PC-9 (cell line): ENCODE measurements at regions not wholly inside any gene's neighbourhood (a gene's known extent, or its start where the extent isn't known, plus 50 kb on each side); places are given as distances from the start of the nearest gene placed in this dataset.

Experiments used
- BruUV-seq: library from RNA; stranded (reverse); fragments of 400-500 nt; replicated peaks from 2 replicates; lab custom pipeline; 2021; lab: Mats Ljungman, UMichigan
- CTCF ChIA-PET: fragments of 300-600 bp; sonication (Branson Sonifier 250); formaldehyde crosslinking; loops from one replicate; lab custom pipeline; 2022; ENCODE audit warnings: antibody characterized with exemption; lab: Charles Lee
- POLR2A ChIA-PET: fragments of 300-600 bp; sonication (Branson Sonifier 250); formaldehyde crosslinking; loops from one replicate; lab custom pipeline; 2022; ENCODE audit warnings: antibody characterized with exemption; ENCODE audit not compliant: unreplicated experiment; lab: Charles Lee
- DNase-seq, 2 experiments: peaks; one replicate each; pipeline versions ENCODE4 v3.0.0 to v3.0.0-alpha.2; 2015 to 2022; ENCODE audit warnings: mixed read lengths in 1 of 2
- H2AFZ ChIP-seq: fragments of 200-600 bp; sonication (generic); 2 replicates; pipeline ENCODE4 v1.8.1; 2017; ENCODE audit warnings: antibody characterized with exemption
- H3F3A ChIP-seq: fragments of 200-600 bp; sonication (generic); 2 replicates; pipeline ENCODE4 v1.8.1; 2017; ENCODE audit warnings: antibody characterized with exemption, mild to moderate bottlenecking, low read depth; ENCODE audit not compliant: insufficient read depth
- H3K27ac ChIP-seq: fragments of 200-600 bp; sonication (generic); 2 replicates; pipeline ENCODE4 v1.6.1; 2016; ENCODE audit warnings: mixed run types
- H3K27me3 ChIP-seq: fragments of 200-600 bp; sonication (generic); 2 replicates; pipeline ENCODE4 v1.6.1; 2016; ENCODE audit warnings: low read depth, mixed run types; ENCODE audit not compliant: insufficient read depth
- H3K36me3 ChIP-seq: fragments of 200-600 bp; sonication (generic); 2 replicates; pipeline ENCODE4 v1.6.1; 2016; ENCODE audit warnings: low read depth, mixed run types
- H3K4me1 ChIP-seq: fragments of 200-600 bp; sonication (generic); replicated peaks from 2 replicates; pipeline ENCODE4 v1.6.1; 2016; ENCODE audit warnings: mixed run types; ENCODE audit not compliant: insufficient read depth
- H3K4me2 ChIP-seq: fragments of 200-600 bp; sonication (generic); 2 replicates; pipeline ENCODE4 v1.6.1; 2017; ENCODE audit warnings: mixed run types
- H3K4me3 ChIP-seq: fragments of 200-600 bp; sonication (generic); 2 replicates; pipeline ENCODE4 v1.6.1; 2016; ENCODE audit warnings: mixed run types
- H3K79me2 ChIP-seq: fragments of 200-600 bp; sonication (generic); 2 replicates; pipeline ENCODE4 v1.6.1; 2017; ENCODE audit warnings: low read depth, mixed run types
- H3K9me2 ChIP-seq: fragments of 200-600 bp; sonication (generic); 2 replicates; pipeline ENCODE4 v1.8.1; 2017; ENCODE audit warnings: mild to moderate bottlenecking; ENCODE audit not compliant: insufficient read depth
- H3K9me3 ChIP-seq: fragments of 200-600 bp; sonication (generic); 2 replicates; pipeline ENCODE4 v1.8.1; 2016; ENCODE audit warnings: low read depth; ENCODE audit not compliant: insufficient read depth
- H4K20me1 ChIP-seq: fragments of 200-600 bp; sonication (generic); 2 replicates; pipeline ENCODE4 v1.8.1; 2017; ENCODE audit not compliant: insufficient read depth
- CTCF ChIP-seq: fragments of 200-600 bp; sonication (generic); conservative IDR thresholded peaks from 2 replicates; pipeline ENCODE4 v1.6.1; 2017; ENCODE audit warnings: mixed run types, antibody characterized with exemption, mild to moderate bottlenecking, moderate library complexity
- EZH2 ChIP-seq: fragments of 200-600 bp; sonication (generic); IDR thresholded peaks from 2 replicates; pipeline ENCODE4 v1.8.0; 2017; ENCODE audit warnings: antibody characterized with exemption, low read depth
- intact Hi-C: fragments of 100-400 bp; cut with micrococcal nuclease; formaldehyde crosslinking; loops from one replicate; pipeline ENCODE4 v1.10.0; 2022; ENCODE audit not compliant: unreplicated experiment

- no peak for TF ChIP-seq EZH2
- TF ChIP-seq CTCF, result no peak
- intact Hi-C loops, result no loop called here
- BruUV-seq, result no TSS peak
- no peaks in the 10 kb centered on the region for H3F3A ChIP-seq
- no peaks in the 10 kb centered on the region for H3K9me3 ChIP-seq
- H2AFZ ChIP-seq, result no peak overlapping the region
- H3K27ac ChIP-seq, result no peak overlapping the region
- peaks cover 31% of the 10 kb centered on the region for H3K27me3 ChIP-seq
- ChIA-PET POLR2A (no interaction called here), CTCF (no interaction called here)
- no peaks in the 10 kb centered on the region for H3K4me1 ChIP-seq
- H3K79me2 ChIP-seq, result no peaks in the 10 kb centered on the region
- DNase-seq, result no peak
- no peak overlapping the region for H3K4me3 ChIP-seq
- H4K20me1 ChIP-seq, result no peaks in the 10 kb centered on the region
- no peaks in the 10 kb centered on the region for H3K36me3 ChIP-seq
- H3K4me2 ChIP-seq, result no peak overlapping the region
- H3K9me2 ChIP-seq, result no peaks in the 10 kb centered on the region
Measured at GRCh38 chr14:99032759-99033158, 239.2 kb downstream of the BCL11B start.

GRCh38 chr14:99033951-99034350 lies 238.0 kb downstream of the BCL11B start:
- Histone ChIP-seq H4K20me1 (no peaks in the 10 kb centered on the region), H3K4me2 (no peak overlapping the region), H2AFZ (no peak overlapping the region), H3K27me3 (peaks cover 30% of the 10 kb centered on the region), H3K9me3 (no peaks in the 10 kb centered on the region), H3K36me3 (no peaks in the 10 kb centered on the region), H3K9me2 (no peaks in the 10 kb centered on the region), H3K4me1 (no peaks in the 10 kb centered on the region), H3K4me3 (no peak overlapping the region), H3K27ac (no peak overlapping the region), H3K79me2 (no peaks in the 10 kb centered on the region), H3F3A (no peaks in the 10 kb centered on the region)
- ChIA-PET CTCF (no interaction called here), POLR2A (no interaction called here)
- intact Hi-C loops, result no loop called here
- no peak for DNase-seq
- TF ChIP-seq EZH2 (no peak), CTCF (no peak)
- BruUV-seq, result no TSS peak

GRCh38 chr14:99034711-99035171 lies 237.3 kb downstream of the BCL11B start:
- Histone ChIP-seq H3F3A (no peaks in the 10 kb centered on the region), H3K36me3 (no peaks in the 10 kb centered on the region), H3K4me3 (no peak overlapping the region), H4K20me1 (no peaks in the 10 kb centered on the region), H3K27me3 (peaks cover 27% of the 10 kb centered on the region), H2AFZ (no peak overlapping the region), H3K4me2 (no peak overlapping the region), H3K9me2 (no peaks in the 10 kb centered on the region), H3K4me1 (no peaks in the 10 kb centered on the region), H3K9me3 (no peaks in the 10 kb centered on the region), H3K27ac (no peak overlapping the region), H3K79me2 (no peaks in the 10 kb centered on the region)
- ChIA-PET CTCF (no interaction called here), POLR2A (no interaction called here)
- BruUV-seq, result no TSS peak
- no peak for DNase-seq
- no peak for TF ChIP-seq CTCF
- TF ChIP-seq EZH2, result no peak
- intact Hi-C loops, result no loop called here
